ENCODE measurements at regions not wholly inside any gene's neighbourhood (a gene's known extent, or its start where the extent isn't known, plus 50 kb on each side); places are given as distances from the start of the nearest gene placed in this dataset.

DNA sequence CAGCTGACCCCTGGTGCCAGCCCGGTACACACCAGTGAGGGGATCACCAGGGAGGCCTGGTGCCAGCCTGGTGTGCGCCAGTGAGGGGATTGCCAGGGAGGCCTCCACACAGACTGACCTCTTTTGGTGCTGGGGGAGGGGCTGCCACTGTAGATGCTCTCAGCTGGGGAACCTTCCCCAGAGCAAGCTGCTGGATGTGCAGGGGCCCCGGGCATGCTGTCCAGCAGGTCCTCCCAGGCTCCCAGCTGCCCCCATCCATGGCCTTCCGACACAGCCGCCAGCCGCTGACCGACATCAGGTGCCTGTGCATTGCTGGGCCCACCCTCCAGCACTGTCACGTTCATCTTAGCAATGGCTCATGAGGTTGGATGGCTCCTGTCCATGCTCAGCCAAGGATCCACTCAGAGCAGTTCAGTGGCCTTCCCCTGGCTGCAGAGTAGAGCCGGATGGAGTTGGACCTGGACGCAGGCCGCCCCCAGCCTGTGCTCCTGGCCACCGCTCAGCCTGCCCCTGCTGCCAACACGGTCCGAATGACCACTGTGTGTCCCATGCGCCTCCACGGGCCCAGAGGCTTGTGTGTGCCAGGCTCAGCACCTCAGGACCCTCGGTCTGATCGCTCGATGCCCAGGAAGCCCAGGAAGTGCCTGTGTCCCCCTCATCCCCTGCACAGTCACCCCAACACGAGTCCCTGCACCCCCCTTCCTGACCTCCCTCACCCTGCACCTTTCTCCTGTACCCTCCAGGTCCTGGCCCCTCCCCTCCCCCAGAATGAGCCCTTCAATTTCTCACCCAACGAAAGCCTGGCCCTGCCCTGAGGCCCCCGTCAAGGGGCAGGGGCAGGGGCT is 95.7 kb downstream of the YTHDF1 start:
- TF ChIP-seq POLR2AphosphoS5 (IDR thresholded peaks at IDR 0.05; ENCODE audit: control insufficient read depth, insufficient read depth, low read depth, low read length) (no peak), BACH1 (tag; IDR thresholded peaks at IDR 0.05) (no peak), NFE2L1 (tag; IDR thresholded peaks at IDR 0.05; ENCODE audit: borderline replicate concordance, low read depth) (no peak), NFIX (CRISPR knock-in tag; IDR thresholded peaks at IDR 0.05; ENCODE audit: low read depth) (no peak), ZNF445 (CRISPR knock-in tag; IDR thresholded peaks at IDR 0.05; ENCODE audit: low read depth) (no peak), SRSF7 (optimal IDR thresholded peaks at IDR 0.05; ENCODE audit: low read depth, low read length) (no peak), COPS2 (conservative IDR thresholded peaks at IDR 0.05) (no peak), MAFK (IDR thresholded peaks at IDR 0.05; ENCODE audit: low read length) (no peak), RAD21 (CRISPR knock-in tag; conservative IDR thresholded peaks at IDR 0.05 in 1 of 2, IDR thresholded peaks at IDR 0.05 in 1 of 2) (no peak), TAL1 (IDR thresholded peaks at IDR 0.05) (no peak), BHLHE40 (IDR thresholded peaks at IDR 0.05; ENCODE audit: low read length) (no peak), EP300 (IDR thresholded peaks at IDR 0.05; ENCODE audit: low read length) (no peak)
- TF ChIP-seq, protein P1, sequence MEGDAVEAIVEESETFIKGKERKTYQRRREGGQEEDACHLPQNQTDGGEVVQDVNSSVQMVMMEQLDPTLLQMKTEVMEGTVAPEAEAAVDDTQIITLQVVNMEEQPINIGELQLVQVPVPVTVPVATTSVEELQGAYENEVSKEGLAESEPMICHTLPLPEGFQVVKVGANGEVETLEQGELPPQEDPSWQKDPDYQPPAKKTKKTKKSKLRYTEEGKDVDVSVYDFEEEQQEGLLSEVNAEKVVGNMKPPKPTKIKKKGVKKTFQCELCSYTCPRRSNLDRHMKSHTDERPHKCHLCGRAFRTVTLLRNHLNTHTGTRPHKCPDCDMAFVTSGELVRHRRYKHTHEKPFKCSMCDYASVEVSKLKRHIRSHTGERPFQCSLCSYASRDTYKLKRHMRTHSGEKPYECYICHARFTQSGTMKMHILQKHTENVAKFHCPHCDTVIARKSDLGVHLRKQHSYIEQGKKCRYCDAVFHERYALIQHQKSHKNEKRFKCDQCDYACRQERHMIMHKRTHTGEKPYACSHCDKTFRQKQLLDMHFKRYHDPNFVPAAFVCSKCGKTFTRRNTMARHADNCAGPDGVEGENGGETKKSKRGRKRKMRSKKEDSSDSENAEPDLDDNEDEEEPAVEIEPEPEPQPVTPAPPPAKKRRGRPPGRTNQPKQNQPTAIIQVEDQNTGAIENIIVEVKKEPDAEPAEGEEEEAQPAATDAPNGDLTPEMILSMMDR (IDR thresholded peaks at IDR 0.05 in 2 of 3, conservative IDR thresholded peaks at IDR 0.05 in 1 of 3; ENCODE audit: insufficient read depth in 2 of 3, low read depth in 1 of 3, low read length in 3 of 3), result no peak

All from K562 (cell line).